ENCODE measurements at regions not wholly inside any gene's neighbourhood (a gene's known extent, or its start where the extent isn't known, plus 50 kb on each side); places are given as distances from the start of the nearest gene placed in this dataset.

DNA sequence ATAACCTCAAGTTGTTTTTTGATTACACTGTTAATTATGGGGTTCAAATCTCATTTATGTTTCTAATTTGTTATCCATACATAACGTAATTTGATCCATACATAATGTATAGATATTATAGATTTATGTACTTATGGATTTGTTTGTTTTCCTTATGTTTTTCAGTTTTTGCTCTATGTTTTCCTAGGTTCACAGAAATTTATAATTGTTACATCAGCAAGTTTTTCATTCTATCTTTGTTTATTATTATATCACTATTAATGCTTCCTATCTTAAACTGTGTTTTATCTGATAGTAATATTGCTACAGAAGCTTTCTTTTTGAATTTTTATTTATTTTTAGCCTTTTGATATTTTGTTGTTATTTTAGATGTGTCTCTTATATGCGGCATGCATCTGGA, 194.3 kb upstream of the SOX21 start:
- TF ChIP-seq CTCF (IDR thresholded peaks at IDR 0.05) (no peak), EZH2 (IDR thresholded peaks at IDR 0.05) (no peak), EZH2phosphoT487 (IDR thresholded peaks at IDR 0.05) (no peak)

All from neural progenitor cell (in vitro differentiated cells).